GM12865 (cell line): ENCODE measurements at regions not wholly inside any gene's neighbourhood (a gene's known extent, or its start where the extent isn't known, plus 50 kb on each side); places are given as distances from the start of the nearest gene placed in this dataset.

Experiments used
- DNase-seq: peaks from one replicate; pipeline ENCODE4 v3.0.0; 2010; ENCODE audit warnings: low read depth
- H3K4me3 ChIP-seq: 2 replicates; pipeline ENCODE4 v1.5.1; 2011; ENCODE audit warnings: mild to moderate bottlenecking, low read depth, low read length, control low read depth
- CTCF ChIP-seq: IDR thresholded peaks from 2 replicates; pipeline ENCODE4 v1.5.1; 2011; ENCODE audit warnings: low read length, control low read depth, low read depth, inconsistent platforms; ENCODE audit not compliant: insufficient read depth; ENCODE audit errors: missing control alignments

- no peak for TF ChIP-seq CTCF
- no peak overlapping the region for H3K4me3 ChIP-seq
Measured at GRCh38 chr5:161190778-161191177, 338.8 kb upstream of the ATP10B start.

GRCh38 chr5:161190086-161190485 lies 338.1 kb upstream of the ATP10B start:
- H3K4me3 ChIP-seq = no peak overlapping the region
- TF ChIP-seq CTCF = no peak
- no peak for DNase-seq

More at GRCh38 chr5:161190778-161191177, 338.8 kb upstream of the ATP10B start:
- DNase-seq = no peak

- no peak for DNase-seq
Measured at GRCh38 chr5:161189452-161189851, 337.4 kb upstream of the ATP10B start.

GRCh38 chr5:161183559-161183958 lies 331.5 kb upstream of the ATP10B start:
- DNase-seq = no peak
- no peak overlapping the region for H3K4me3 ChIP-seq
- no peak for TF ChIP-seq CTCF

More at GRCh38 chr5:161189452-161189851, 337.4 kb upstream of the ATP10B start:
- no peak for TF ChIP-seq CTCF
- no peak overlapping the region for H3K4me3 ChIP-seq

GRCh38 chr5:161176221-161176620 lies 324.2 kb upstream of the ATP10B start:
- TF ChIP-seq CTCF = no peak
- H3K4me3 ChIP-seq = no peak overlapping the region
- DNase-seq = peak; percentile 10

GRCh38 chr5:161169776-161170175 lies 317.8 kb upstream of the ATP10B start:
- no peak for TF ChIP-seq CTCF
- H3K4me3 ChIP-seq = no peak overlapping the region
- DNase-seq = no peak

GRCh38 chr5:161167016-161167767 lies 315.2 kb upstream of the ATP10B start:
- H3K4me3 ChIP-seq = no peak overlapping the region
- DNase-seq = no peak
- no peak for TF ChIP-seq CTCF
